Keratinocyte (primary cell): ENCODE measurements at regions not wholly inside any gene's neighbourhood (a gene's known extent, or its start where the extent isn't known, plus 50 kb on each side); places are given as distances from the start of the nearest gene placed in this dataset.

Source experiments
- EZH2 ChIP-seq: IDR thresholded peaks from one replicate; pipeline ENCODE4 v1.6.1; 2012; ENCODE audit warnings: inconsistent platforms, mild to moderate bottlenecking, low read length, moderate library complexity
- TF ChIP-seq, protein P1 (sequence below), 3 experiments: IDR thresholded peaks in 1 of 3; conservative IDR thresholded peaks in 1 of 3; optimal IDR thresholded peaks in 1 of 3; 2 replicates in 2 of 3; 3 replicates in 1 of 3; pipeline versions ENCODE3 to v1.5.1; 2011; ENCODE audit warnings: low read length in 3 of 3, mild to moderate bottlenecking in 3 of 3, moderate library complexity in 2 of 3, control low read depth in 1 of 3, inconsistent platforms in 1 of 3; ENCODE audit not compliant: insufficient read depth in 2 of 3; ENCODE audit errors: extremely low read depth in 1 of 3

DNA sequence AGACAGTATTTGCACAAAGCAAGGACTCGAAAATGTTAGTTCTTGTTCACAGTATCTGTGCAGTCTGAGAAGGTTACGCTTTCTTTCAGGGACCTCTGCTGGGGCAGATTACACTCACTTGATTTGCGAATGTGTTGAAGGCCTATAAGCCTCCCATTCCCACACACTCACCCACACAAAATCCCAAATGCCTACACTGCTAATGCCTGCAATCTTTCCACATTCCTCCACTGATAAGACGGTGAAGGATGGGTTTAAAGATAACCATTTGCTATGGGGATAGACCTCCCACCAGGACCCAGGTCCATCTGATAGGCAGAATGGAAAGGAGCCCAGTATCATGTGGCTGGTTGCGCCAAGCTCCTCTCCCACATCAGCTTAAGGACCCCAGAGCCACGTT is 394.9 kb upstream of the SALL1 start:
- TF ChIP-seq, protein P1, sequence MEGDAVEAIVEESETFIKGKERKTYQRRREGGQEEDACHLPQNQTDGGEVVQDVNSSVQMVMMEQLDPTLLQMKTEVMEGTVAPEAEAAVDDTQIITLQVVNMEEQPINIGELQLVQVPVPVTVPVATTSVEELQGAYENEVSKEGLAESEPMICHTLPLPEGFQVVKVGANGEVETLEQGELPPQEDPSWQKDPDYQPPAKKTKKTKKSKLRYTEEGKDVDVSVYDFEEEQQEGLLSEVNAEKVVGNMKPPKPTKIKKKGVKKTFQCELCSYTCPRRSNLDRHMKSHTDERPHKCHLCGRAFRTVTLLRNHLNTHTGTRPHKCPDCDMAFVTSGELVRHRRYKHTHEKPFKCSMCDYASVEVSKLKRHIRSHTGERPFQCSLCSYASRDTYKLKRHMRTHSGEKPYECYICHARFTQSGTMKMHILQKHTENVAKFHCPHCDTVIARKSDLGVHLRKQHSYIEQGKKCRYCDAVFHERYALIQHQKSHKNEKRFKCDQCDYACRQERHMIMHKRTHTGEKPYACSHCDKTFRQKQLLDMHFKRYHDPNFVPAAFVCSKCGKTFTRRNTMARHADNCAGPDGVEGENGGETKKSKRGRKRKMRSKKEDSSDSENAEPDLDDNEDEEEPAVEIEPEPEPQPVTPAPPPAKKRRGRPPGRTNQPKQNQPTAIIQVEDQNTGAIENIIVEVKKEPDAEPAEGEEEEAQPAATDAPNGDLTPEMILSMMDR (optimal IDR thresholded peaks at IDR 0.05 in 1 of 3, IDR thresholded peaks at IDR 0.05 in 1 of 3, conservative IDR thresholded peaks at IDR 0.05 in 1 of 3; ENCODE audit: extremely low read depth in 1 of 3, insufficient read depth in 2 of 3, low read length in 3 of 3) = no peak
- no peak for TF ChIP-seq EZH2
